Mesenchymal stem cell (in vitro differentiated cells and primary cell): ENCODE measurements at regions not wholly inside any gene's neighbourhood (a gene's known extent, or its start where the extent isn't known, plus 50 kb on each side); places are given as distances from the start of the nearest gene placed in this dataset.

Experiments
- DNase-seq: peaks from one replicate; pipeline ENCODE4 v3.0.0-alpha.2; 2013
- H2AFZ ChIP-seq: one replicate; pipeline ENCODE4 v1.6.1; 2013; ENCODE audit warnings: low read depth, mild to moderate bottlenecking, control low read depth, inconsistent platforms, low read length, moderate library complexity
- H2AK5ac ChIP-seq: 2 replicates; pipeline ENCODE4 v1.6.1; 2013; ENCODE audit warnings: low read length, moderate library complexity, mild to moderate bottlenecking, inconsistent platforms; ENCODE audit not compliant: severe bottlenecking
- H2BK120ac ChIP-seq: one replicate; pipeline ENCODE4 v1.6.1; 2013; ENCODE audit warnings: low read depth, mild to moderate bottlenecking, inconsistent platforms, low read length, moderate library complexity
- H2BK12ac ChIP-seq, 2 experiments: one replicate each; pipeline ENCODE4 v1.6.1; 2013; ENCODE audit warnings: inconsistent platforms in 2 of 2, low read length in 2 of 2, mild to moderate bottlenecking in 2 of 2, moderate library complexity in 2 of 2, control low read depth in 1 of 2
- H2BK15ac ChIP-seq: one replicate; pipeline ENCODE4 v1.6.1; 2013; ENCODE audit warnings: mild to moderate bottlenecking, low read depth, inconsistent platforms; ENCODE audit not compliant: poor library complexity, severe bottlenecking
- H2BK5ac ChIP-seq: 2 replicates; pipeline ENCODE4 v1.6.1; 2013; ENCODE audit warnings: low read depth, mild to moderate bottlenecking, low read length, control low read depth, inconsistent platforms; ENCODE audit not compliant: poor library complexity, severe bottlenecking
- H3K14ac ChIP-seq, 2 experiments: one replicate each; pipeline ENCODE4 v1.6.1; 2013; ENCODE audit warnings: inconsistent platforms in 2 of 2, low read length in 2 of 2, control low read depth in 1 of 2, mild to moderate bottlenecking in 1 of 2, moderate library complexity in 1 of 2
- H3K18ac ChIP-seq, 2 experiments: one replicate each; pipeline ENCODE4 v1.6.1; 2013; ENCODE audit warnings: inconsistent platforms in 2 of 2, low read length in 2 of 2, control low read depth in 1 of 2, low read depth in 1 of 2, mild to moderate bottlenecking in 1 of 2
- H3K23ac ChIP-seq, 2 experiments: one replicate each; pipeline ENCODE4 v1.6.1; 2013; ENCODE audit warnings: inconsistent platforms in 2 of 2, low read length in 2 of 2, mild to moderate bottlenecking in 2 of 2, moderate library complexity in 2 of 2, control low read depth in 1 of 2
- H3K27ac ChIP-seq: 2 replicates; pipeline ENCODE4 v1.5.1; 2013; ENCODE audit warnings: mild to moderate bottlenecking, moderate library complexity, low read length, control low read depth, inconsistent platforms; ENCODE audit not compliant: poor library complexity, severe bottlenecking
- H3K27me3 ChIP-seq, 2 experiments: 2 replicates each; pipeline versions ENCODE4 v1.6.1 to v1.7.0; 2013; ENCODE audit warnings: low read length in 2 of 2, mild to moderate bottlenecking in 2 of 2, moderate library complexity in 2 of 2, control low read depth in 1 of 2, inconsistent platforms in 1 of 2; ENCODE audit not compliant: control insufficient read depth in 1 of 2, insufficient read depth in 1 of 2
- H3K36me3 ChIP-seq, 2 experiments: 2 replicates each; pipeline versions ENCODE4 v1.6.1 to v1.7.0; 2013; ENCODE audit warnings: low read length in 2 of 2, control low read depth in 1 of 2, inconsistent platforms in 1 of 2, low read depth in 1 of 2, mild to moderate bottlenecking in 1 of 2; ENCODE audit not compliant: insufficient read depth in 2 of 2, control insufficient read depth in 1 of 2
- H3K4ac ChIP-seq, 2 experiments: one replicate each; pipeline ENCODE4 v1.6.1; 2013; ENCODE audit warnings: inconsistent platforms in 2 of 2, low read length in 2 of 2, mild to moderate bottlenecking in 2 of 2, moderate library complexity in 2 of 2, control low read depth in 1 of 2, low read depth in 1 of 2
- H3K4me1 ChIP-seq: 2 replicates; pipeline ENCODE4 v1.6.1; 2013; ENCODE audit warnings: low read depth, low read length, control low read depth; ENCODE audit not compliant: control insufficient read depth, insufficient read depth
- H3K4me2 ChIP-seq: 2 replicates; pipeline ENCODE4 v1.6.1; 2013; ENCODE audit warnings: low read length, mild to moderate bottlenecking, inconsistent platforms; ENCODE audit not compliant: poor library complexity, severe bottlenecking
- H3K4me3 ChIP-seq, 2 experiments: 2 replicates each; pipeline versions ENCODE4 v1.5.1 to v1.7.0; 2013; ENCODE audit warnings: low read length in 2 of 2, mild to moderate bottlenecking in 2 of 2, control low read depth in 1 of 2, low read depth in 1 of 2; ENCODE audit not compliant: insufficient read depth in 1 of 2
- H3K79me1 ChIP-seq: replicated peaks from 2 replicates; pipeline ENCODE4 v1.6.1; 2013; ENCODE audit warnings: mild to moderate bottlenecking, control low read depth, low read length, inconsistent platforms; ENCODE audit not compliant: poor library complexity, severe bottlenecking
- H3K9ac ChIP-seq: 2 replicates; pipeline ENCODE4 v1.7.0; 2013; ENCODE audit warnings: mild to moderate bottlenecking, low read length, moderate library complexity
- H3K9me3 ChIP-seq: 2 replicates; pipeline ENCODE4 v1.7.0; 2013; ENCODE audit warnings: mild to moderate bottlenecking, low read length; ENCODE audit not compliant: control insufficient read depth
- H4K8ac ChIP-seq: one replicate; pipeline ENCODE4 v1.6.1; 2013; ENCODE audit warnings: inconsistent platforms, mild to moderate bottlenecking, low read length, moderate library complexity
- H4K91ac ChIP-seq: one replicate; pipeline ENCODE4 v1.6.1; 2013; ENCODE audit warnings: mild to moderate bottlenecking, low read length, inconsistent platforms
- WGBS: methylation state at CpG from one replicate; pipeline ENCODE4 v1.1.7; 2013; ENCODE audit warnings: mixed read lengths; 5-methylcytosine and 5-hydroxymethylcytosine counted together

- Histone ChIP-seq H4K8ac (no peak overlapping the region), H3K79me1 (no peaks in the 10 kb centered on the region), H3K27me3 (peaks cover 0 to 7% of the 10 kb centered on the region in 2 experiments), H2AK5ac (no peak overlapping the region), H3K9ac (no peak overlapping the region), H2BK120ac (no peak overlapping the region), H3K4ac (no peak overlapping the region), H3K4me2 (no peak overlapping the region), H3K27ac (no peak overlapping the region), H3K18ac (peak overlapping the region in 1 of 2 experiments; percentile 26), H2BK12ac (no peak overlapping the region), H2BK15ac (no peak overlapping the region), H3K23ac (no peak overlapping the region), H3K4me1 (no peaks in the 10 kb centered on the region), H4K91ac (no peak overlapping the region), H3K36me3 (no peaks in the 10 kb centered on the region), H3K4me3 (no peak overlapping the region), H2BK5ac (no peak overlapping the region), H2AFZ (no peak overlapping the region), H3K14ac (no peak overlapping the region), H3K9me3 (no peaks in the 10 kb centered on the region)
- no peak for DNase-seq
- WGBS: no CpG with 5 or more reads among the region's 1 CpG
These were observed 506.5 kb downstream of the DMAC1 start for GRCh38 chr9:7293091-7293490.

- H3K79me1 ChIP-seq: no peaks in the 10 kb centered on the region
- H3K9me3 ChIP-seq: no peaks in the 10 kb centered on the region
- DNase-seq: no peak
- no peak overlapping the region for H3K9ac ChIP-seq
- no peak overlapping the region for H4K8ac ChIP-seq
- peaks cover 0 to 21% of the 10 kb centered on the region in 2 experiments for H3K27me3 ChIP-seq
- H3K23ac ChIP-seq: no peak overlapping the region
- no peak overlapping the region for H2BK120ac ChIP-seq
- no peak overlapping the region for H2BK12ac ChIP-seq
- H3K18ac ChIP-seq: no peak overlapping the region
- H3K36me3 ChIP-seq: no peaks in the 10 kb centered on the region
- H2AFZ ChIP-seq: no peak overlapping the region
- no peak overlapping the region for H3K4me2 ChIP-seq
- 90% methylated on average over 1 of the region's 1 CpG for WGBS
- H3K14ac ChIP-seq: no peak overlapping the region
- H2BK15ac ChIP-seq: no peak overlapping the region
- H2BK5ac ChIP-seq: no peak overlapping the region
- no peak overlapping the region for H3K27ac ChIP-seq
- H3K4me3 ChIP-seq: no peak overlapping the region
- no peaks in the 10 kb centered on the region for H3K4me1 ChIP-seq
- no peak overlapping the region for H3K4ac ChIP-seq
- H4K91ac ChIP-seq: no peak overlapping the region
- no peak overlapping the region for H2AK5ac ChIP-seq
These were observed 509.8 kb downstream of the DMAC1 start for GRCh38 chr9:7289773-7290172.

- no peak overlapping the region for H2BK15ac ChIP-seq
- H3K9me3 ChIP-seq: no peaks in the 10 kb centered on the region
- no peak overlapping the region for H4K8ac ChIP-seq
- H3K36me3 ChIP-seq: no peaks in the 10 kb centered on the region
- no peak overlapping the region for H2BK12ac ChIP-seq
- H3K14ac ChIP-seq: no peak overlapping the region
- H2BK120ac ChIP-seq: no peak overlapping the region
- no peak overlapping the region for H3K4me3 ChIP-seq
- no peak overlapping the region for H3K27ac ChIP-seq
- H2BK5ac ChIP-seq: no peak overlapping the region
- peaks cover 0 to 26% of the 10 kb centered on the region in 2 experiments for H3K27me3 ChIP-seq
- no peak overlapping the region for H3K18ac ChIP-seq
- no peak overlapping the region for H3K4me2 ChIP-seq
- H4K91ac ChIP-seq: no peak overlapping the region
- H3K79me1 ChIP-seq: no peaks in the 10 kb centered on the region
- H2AFZ ChIP-seq: no peak overlapping the region
- H3K9ac ChIP-seq: no peak overlapping the region
- H3K23ac ChIP-seq: no peak overlapping the region
- H3K4ac ChIP-seq: no peak overlapping the region
- no peak for DNase-seq
- H2AK5ac ChIP-seq: no peak overlapping the region
- H3K4me1 ChIP-seq: no peaks in the 10 kb centered on the region
These were observed 511.6 kb downstream of the DMAC1 start for GRCh38 chr9:7287986-7288385.

GRCh38 chr9:7287065-7287464 is 512.5 kb downstream of the DMAC1 start:
- H3K14ac ChIP-seq: no peak overlapping the region
- no peaks in the 10 kb centered on the region for H3K9me3 ChIP-seq
- H2AFZ ChIP-seq: no peak overlapping the region
- H3K27ac ChIP-seq: no peak overlapping the region
- no peaks in the 10 kb centered on the region for H3K4me1 ChIP-seq
- no peaks in the 10 kb centered on the region for H3K79me1 ChIP-seq
- no peaks in the 10 kb centered on the region for H3K36me3 ChIP-seq
- no peak overlapping the region for H3K9ac ChIP-seq
- H3K4me2 ChIP-seq: no peak overlapping the region
- H2AK5ac ChIP-seq: no peak overlapping the region
- H4K91ac ChIP-seq: no peak overlapping the region
- WGBS: 68% methylated on average over 4 of the region's 4 CpGs
- H2BK15ac ChIP-seq: no peak overlapping the region
- no peak overlapping the region for H2BK12ac ChIP-seq
- no peak overlapping the region for H3K23ac ChIP-seq
- no peak overlapping the region for H4K8ac ChIP-seq
- no peak for DNase-seq
- H3K4me3 ChIP-seq: no peak overlapping the region
- no peak overlapping the region for H3K18ac ChIP-seq
- H2BK120ac ChIP-seq: no peak overlapping the region
- H3K27me3 ChIP-seq: peaks cover 0 to 26% of the 10 kb centered on the region in 2 experiments
- no peak overlapping the region for H3K4ac ChIP-seq
- H2BK5ac ChIP-seq: no peak overlapping the region
